ENCODE measurements at regions not wholly inside any gene's neighbourhood (a gene's known extent, or its start where the extent isn't known, plus 50 kb on each side); places are given as distances from the start of the nearest gene placed in this dataset.

- TF ChIP-seq CTCF (conservative IDR thresholded peaks at IDR 0.05) (no peak), ZFX (IDR thresholded peaks at IDR 0.05) (no peak)
Observed at GRCh38 chr16:35631261-35631945, 2172.0 kb downstream of the TP53TG3F start.

Data from C4-2B (cell line).